ENCODE measurements at regions not wholly inside any gene's neighbourhood (a gene's known extent, or its start where the extent isn't known, plus 50 kb on each side); places are given as distances from the start of the nearest gene placed in this dataset.

GRCh38 chrX:149284616-149285015 lies 220.5 kb downstream of the IDS start:
- Histone ChIP-seq H3K27me3 (no peaks in the 10 kb centered on the region), H3K9me3 (replicated peaks in 1 of 11) (no peaks in the 10 kb centered on the region), H3K4me3 (no peak overlapping the region), H3K4me2 (no peak overlapping the region), H3K9ac (no peak overlapping the region), H4K20me1 (no peaks in the 10 kb centered on the region), H3K36me3 (no peaks in the 10 kb centered on the region), H3K27ac (no peak overlapping the region), H3K4me1 (peaks cover 0 to 15% (median 2%) of the 10 kb centered on the region in 10 experiments; a peak in 9 of 20 replicates)
- TF ChIP-seq Cebpa-rat (IDR thresholded peaks at IDR 0.05), result no peak

GRCh38 chrX:149283853-149284252 lies 221.3 kb downstream of the IDS start:
- Histone ChIP-seq H3K27ac (no peak overlapping the region), H4K20me1 (no peaks in the 10 kb centered on the region), H3K36me3 (no peaks in the 10 kb centered on the region), H3K4me3 (no peak overlapping the region), H3K9ac (no peak overlapping the region), H3K4me2 (no peak overlapping the region), H3K9me3 (replicated peaks in 1 of 11) (no peaks in the 10 kb centered on the region), H3K27me3 (no peaks in the 10 kb centered on the region), H3K4me1 (peaks cover 0 to 9% (median under 1%) of the 10 kb centered on the region in 10 experiments; a peak in 9 of 20 replicates)
- TF ChIP-seq Cebpa-rat (IDR thresholded peaks at IDR 0.05), result no peak

- no peaks in the 10 kb centered on the region for H3K27me3 ChIP-seq
- no peak overlapping the region for H3K4me3 ChIP-seq
- TF ChIP-seq Cebpa-rat (IDR thresholded peaks at IDR 0.05), result no peak
- peaks cover 0 to 5% (median 0%) of the 10 kb centered on the region in 10 experiments; a peak in 4 of 20 replicates for H3K4me1 ChIP-seq
- no peaks in the 10 kb centered on the region for H4K20me1 ChIP-seq
- H3K36me3 ChIP-seq, result no peaks in the 10 kb centered on the region
- H3K4me2 ChIP-seq, result no peak overlapping the region
- H3K9ac ChIP-seq, result no peak overlapping the region
- H3K9me3 ChIP-seq (replicated peaks in 1 of 11), result no peaks in the 10 kb centered on the region
- no peak overlapping the region for H3K27ac ChIP-seq
Measured at GRCh38 chrX:149282909-149283308, 222.2 kb downstream of the IDS start.

- Histone ChIP-seq H3K4me2 (no peak overlapping the region), H3K4me3 (no peak overlapping the region), H3K36me3 (no peaks in the 10 kb centered on the region), H3K9me3 (replicated peaks in 1 of 11) (no peaks in the 10 kb centered on the region), H3K4me1 (no peaks in the 10 kb centered on the region), H3K9ac (no peak overlapping the region), H4K20me1 (no peaks in the 10 kb centered on the region), H3K27me3 (no peaks in the 10 kb centered on the region), H3K27ac (no peak overlapping the region)
- TF ChIP-seq Cebpa-rat (IDR thresholded peaks at IDR 0.05), result no peak
Measured at GRCh38 chrX:149280011-149280410, 225.1 kb downstream of the IDS start.

GRCh38 chrX:149275836-149276235 lies 229.3 kb downstream of the IDS start:
- TF ChIP-seq Cebpa-rat (IDR thresholded peaks at IDR 0.05), result no peak
- Histone ChIP-seq H3K4me2 (no peak overlapping the region), H3K27me3 (no peaks in the 10 kb centered on the region), H3K9me3 (replicated peaks in 1 of 11) (no peaks in the 10 kb centered on the region), H3K4me1 (no peaks in the 10 kb centered on the region), H3K9ac (no peak overlapping the region), H3K27ac (no peak overlapping the region), H3K36me3 (no peaks in the 10 kb centered on the region), H3K4me3 (no peak overlapping the region), H4K20me1 (no peaks in the 10 kb centered on the region)

GRCh38 chrX:149274516-149275105 lies 230.5 kb downstream of the IDS start:
- no peak overlapping the region for H3K4me3 ChIP-seq
- no peaks in the 10 kb centered on the region for H4K20me1 ChIP-seq
- H3K4me2 ChIP-seq, result no peak overlapping the region
- H3K9me3 ChIP-seq (replicated peaks in 1 of 11), result no peaks in the 10 kb centered on the region
- no peak for TF ChIP-seq Cebpa-rat (IDR thresholded peaks at IDR 0.05)
- no peaks in the 10 kb centered on the region for H3K27me3 ChIP-seq
- no peaks in the 10 kb centered on the region for H3K4me1 ChIP-seq
- H3K9ac ChIP-seq, result no peak overlapping the region
- no peak overlapping the region for H3K27ac ChIP-seq
- no peaks in the 10 kb centered on the region for H3K36me3 ChIP-seq

GRCh38 chrX:149272690-149273463 lies 232.2 kb downstream of the IDS start:
- Histone ChIP-seq H3K27me3 (no peaks in the 10 kb centered on the region), H3K9me3 (replicated peaks in 1 of 11) (no peaks in the 10 kb centered on the region), H3K4me3 (no peak overlapping the region), H3K4me1 (no peaks in the 10 kb centered on the region), H3K27ac (no peak overlapping the region), H4K20me1 (no peaks in the 10 kb centered on the region), H3K36me3 (no peaks in the 10 kb centered on the region), H3K9ac (no peak overlapping the region), H3K4me2 (no peak overlapping the region)
- no peak for TF ChIP-seq Cebpa-rat (IDR thresholded peaks at IDR 0.05)

- H3K9me3 ChIP-seq (replicated peaks in 1 of 11), result peaks cover 0 to 13% (median 8%) of the 10 kb centered on the region in 11 experiments; a peak in 13 of 22 replicates
- H4K20me1 ChIP-seq, result no peaks in the 10 kb centered on the region
- H3K36me3 ChIP-seq, result no peaks in the 10 kb centered on the region
- H3K4me1 ChIP-seq, result no peaks in the 10 kb centered on the region
- H3K27me3 ChIP-seq, result no peaks in the 10 kb centered on the region
- no peak overlapping the region for H3K27ac ChIP-seq
- TF ChIP-seq Cebpa-rat (IDR thresholded peaks at IDR 0.05), result no peak
- H3K4me3 ChIP-seq, result no peak overlapping the region
- H3K9ac ChIP-seq, result no peak overlapping the region
- no peak overlapping the region for H3K4me2 ChIP-seq
Measured at GRCh38 chrX:149267878-149268813, 237.0 kb downstream of the IDS start.

- Histone ChIP-seq H3K9me3 (replicated peaks in 1 of 11) (peaks cover 0 to 13% (median 8%) of the 10 kb centered on the region in 11 experiments; a peak in 13 of 22 replicates), H3K27me3 (no peaks in the 10 kb centered on the region), H3K4me1 (no peaks in the 10 kb centered on the region), H4K20me1 (no peaks in the 10 kb centered on the region), H3K36me3 (no peaks in the 10 kb centered on the region), H3K9ac (no peak overlapping the region), H3K27ac (no peak overlapping the region), H3K4me3 (no peak overlapping the region), H3K4me2 (no peak overlapping the region)
- no peak for TF ChIP-seq Cebpa-rat (IDR thresholded peaks at IDR 0.05)
Measured at GRCh38 chrX:149262086-149262485, 243.0 kb downstream of the IDS start.

Data from BLaER1 treated with 17β-estradiol and CSF1 and Interleukin-3, amounts not matched to agents 10 nM and 100 nM (cell line).